Hepatocyte (in vitro differentiated cells): ENCODE measurements at regions not wholly inside any gene's neighbourhood (a gene's known extent, or its start where the extent isn't known, plus 50 kb on each side); places are given as distances from the start of the nearest gene placed in this dataset.

Experiments used
- DNase-seq: peaks from one replicate; pipeline ENCODE4 v3.0.0-alpha.2; 2016; ENCODE audit warnings: low spot score
- H2AFZ ChIP-seq: fragments of 200-600 bp; sonication (generic); 2 replicates; pipeline ENCODE4 v1.6.0; 2016; ENCODE audit warnings: antibody characterized with exemption, mild to moderate bottlenecking
- H3K27ac ChIP-seq: fragments of 200-600 bp; sonication (generic); 2 replicates; pipeline ENCODE4 v1.5.1; 2016; ENCODE audit warnings: mild to moderate bottlenecking
- H3K27me3 ChIP-seq: fragments of 200-600 bp; sonication (generic); 2 replicates; pipeline ENCODE4 v1.6.1; 2016
- H3K36me3 ChIP-seq: fragments of 200-600 bp; sonication (generic); replicated peaks from 2 replicates; pipeline ENCODE4 v1.5.1; 2016; ENCODE audit warnings: low read depth; ENCODE audit not compliant: insufficient read depth
- H3K4me1 ChIP-seq: fragments of 200-600 bp; sonication (generic); 2 replicates; pipeline ENCODE4 v1.5.1; 2016; ENCODE audit warnings: mild to moderate bottlenecking, moderate library complexity; ENCODE audit not compliant: insufficient read depth
- H3K4me2 ChIP-seq: fragments of 200-600 bp; sonication (generic); 2 replicates; pipeline ENCODE4 v1.6.0; 2016
- H3K4me3 ChIP-seq: fragments of 200-600 bp; sonication (generic); 2 replicates; pipeline ENCODE4 v1.5.1; 2016; ENCODE audit warnings: mild to moderate bottlenecking
- H3K79me2 ChIP-seq: fragments of 200-600 bp; sonication (generic); 2 replicates; pipeline ENCODE4 v1.6.0; 2017; ENCODE audit warnings: mild to moderate bottlenecking
- H3K9me2 ChIP-seq: fragments of 200-600 bp; sonication (generic); replicated peaks from 2 replicates; pipeline ENCODE4 v1.6.0; 2017; ENCODE audit warnings: mild to moderate bottlenecking; ENCODE audit not compliant: insufficient read depth
- H3K9me3 ChIP-seq: fragments of 200-600 bp; sonication (generic); 2 replicates; pipeline ENCODE4 v1.5.1; 2016; ENCODE audit warnings: low read depth, mild to moderate bottlenecking
- H4K20me1 ChIP-seq: fragments of 200-600 bp; sonication (generic); 2 replicates; pipeline ENCODE4 v1.6.0; 2016; ENCODE audit warnings: mild to moderate bottlenecking; ENCODE audit not compliant: insufficient read depth, poor library complexity, severe bottlenecking
- EZH2 ChIP-seq: fragments of 200-600 bp; sonication (generic); IDR thresholded peaks from 2 replicates; pipeline ENCODE4 v1.6.1; 2016; ENCODE audit warnings: antibody characterized with exemption, mild to moderate bottlenecking, borderline replicate concordance
- EZH2phosphoT487 ChIP-seq: fragments of 200-600 bp; sonication (generic); IDR thresholded peaks from one replicate; pipeline ENCODE4 v1.6.1; 2018; ENCODE audit warnings: antibody characterized with exemption, mild to moderate bottlenecking, low read depth, moderate library complexity; ENCODE audit not compliant: unreplicated experiment, severe bottlenecking
- WGBS: methylation state at CpG from one replicate; pipeline ENCODE4 v1.1.6; 2016; ENCODE audit warnings: low lambda C conversion rate; ENCODE audit errors: missing lambda C conversion rate; 5-methylcytosine and 5-hydroxymethylcytosine counted together
- TF ChIP-seq, protein P1 (sequence below): fragments of 200-600 bp; sonication (generic); IDR thresholded peaks from 2 replicates; pipeline ENCODE4 v1.5.1; 2016; ENCODE audit warnings: antibody characterized with exemption, mild to moderate bottlenecking; ENCODE audit not compliant: poor library complexity

DNA sequence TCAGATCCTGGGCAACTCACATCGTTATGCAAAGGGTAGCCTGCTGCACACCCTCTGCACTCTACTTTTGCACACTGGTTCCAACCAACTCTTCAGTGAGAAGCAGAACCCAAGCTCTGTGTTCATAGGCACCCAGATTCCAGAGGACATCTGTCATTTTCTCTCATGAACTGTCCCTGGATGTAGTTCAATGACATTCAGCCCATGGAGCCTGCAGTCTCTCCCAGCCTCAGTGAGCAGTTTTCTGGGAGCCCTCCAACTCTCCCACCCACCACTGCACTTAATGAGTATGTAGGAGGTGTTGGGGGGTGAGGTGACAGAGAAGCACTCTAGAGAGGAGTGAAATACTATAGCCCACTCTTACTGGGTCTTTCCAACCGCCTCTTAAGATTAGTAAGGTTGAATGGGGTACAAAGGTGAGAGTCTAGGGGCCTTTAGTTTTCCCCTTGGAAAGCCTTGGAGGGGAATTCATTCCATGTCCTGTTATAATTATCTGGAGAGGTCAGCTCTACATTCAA is 58.1 kb upstream of the APOBEC4 start:
- H4K20me1 ChIP-seq: no peaks in the 10 kb centered on the region
- no peaks in the 10 kb centered on the region for H3K9me2 ChIP-seq
- 95% methylated on average over 2 of the region's 2 CpGs for WGBS
- H3K27ac ChIP-seq: no peak overlapping the region
- no peak overlapping the region for H3K4me3 ChIP-seq
- no peaks in the 10 kb centered on the region for H3K27me3 ChIP-seq
- no peak overlapping the region for H2AFZ ChIP-seq
- no peaks in the 10 kb centered on the region for H3K36me3 ChIP-seq
- DNase-seq: no peak
- no peak overlapping the region for H3K4me2 ChIP-seq
- TF ChIP-seq, protein P1, sequence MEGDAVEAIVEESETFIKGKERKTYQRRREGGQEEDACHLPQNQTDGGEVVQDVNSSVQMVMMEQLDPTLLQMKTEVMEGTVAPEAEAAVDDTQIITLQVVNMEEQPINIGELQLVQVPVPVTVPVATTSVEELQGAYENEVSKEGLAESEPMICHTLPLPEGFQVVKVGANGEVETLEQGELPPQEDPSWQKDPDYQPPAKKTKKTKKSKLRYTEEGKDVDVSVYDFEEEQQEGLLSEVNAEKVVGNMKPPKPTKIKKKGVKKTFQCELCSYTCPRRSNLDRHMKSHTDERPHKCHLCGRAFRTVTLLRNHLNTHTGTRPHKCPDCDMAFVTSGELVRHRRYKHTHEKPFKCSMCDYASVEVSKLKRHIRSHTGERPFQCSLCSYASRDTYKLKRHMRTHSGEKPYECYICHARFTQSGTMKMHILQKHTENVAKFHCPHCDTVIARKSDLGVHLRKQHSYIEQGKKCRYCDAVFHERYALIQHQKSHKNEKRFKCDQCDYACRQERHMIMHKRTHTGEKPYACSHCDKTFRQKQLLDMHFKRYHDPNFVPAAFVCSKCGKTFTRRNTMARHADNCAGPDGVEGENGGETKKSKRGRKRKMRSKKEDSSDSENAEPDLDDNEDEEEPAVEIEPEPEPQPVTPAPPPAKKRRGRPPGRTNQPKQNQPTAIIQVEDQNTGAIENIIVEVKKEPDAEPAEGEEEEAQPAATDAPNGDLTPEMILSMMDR: no peak
- no peak for TF ChIP-seq EZH2
- no peak for TF ChIP-seq EZH2phosphoT487
- H3K4me1 ChIP-seq: peaks cover 12% of the 10 kb centered on the region
- no peaks in the 10 kb centered on the region for H3K9me3 ChIP-seq
- H3K79me2 ChIP-seq: no peaks in the 10 kb centered on the region

DNA sequence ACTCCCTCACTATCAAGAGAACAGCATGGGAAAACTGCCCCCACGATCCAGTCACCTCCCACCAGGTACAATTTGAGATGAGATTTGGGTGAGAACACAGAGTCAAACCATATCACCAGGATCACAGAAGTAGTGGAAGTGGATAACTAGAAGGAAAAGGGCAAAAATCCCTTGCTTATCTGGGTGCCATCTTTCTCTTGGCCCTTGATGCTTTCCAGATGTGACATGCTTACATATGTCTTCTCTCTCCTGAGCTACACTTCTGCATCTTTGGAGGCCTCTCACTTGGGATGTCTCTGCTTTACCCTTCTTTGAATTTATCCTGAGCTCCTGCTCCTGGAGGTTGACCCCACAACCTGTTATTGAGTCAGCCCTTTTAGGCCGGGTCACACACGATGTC is 57.6 kb upstream of the APOBEC4 start:
- H3K9me2 ChIP-seq: no peaks in the 10 kb centered on the region
- no peak overlapping the region for H2AFZ ChIP-seq
- H3K4me3 ChIP-seq: no peak overlapping the region
- H3K4me1 ChIP-seq: peaks cover 12% of the 10 kb centered on the region
- no peaks in the 10 kb centered on the region for H4K20me1 ChIP-seq
- H3K27me3 ChIP-seq: no peaks in the 10 kb centered on the region
- H3K79me2 ChIP-seq: no peaks in the 10 kb centered on the region
- no peak overlapping the region for H3K27ac ChIP-seq
- DNase-seq: no peak
- no peak overlapping the region for H3K4me2 ChIP-seq
- WGBS: 83% methylated on average over 3 of the region's 3 CpGs
- no peaks in the 10 kb centered on the region for H3K36me3 ChIP-seq
- no peaks in the 10 kb centered on the region for H3K9me3 ChIP-seq
- no peak for TF ChIP-seq EZH2phosphoT487
- TF ChIP-seq, protein P1: no peak
- TF ChIP-seq EZH2: no peak

DNA sequence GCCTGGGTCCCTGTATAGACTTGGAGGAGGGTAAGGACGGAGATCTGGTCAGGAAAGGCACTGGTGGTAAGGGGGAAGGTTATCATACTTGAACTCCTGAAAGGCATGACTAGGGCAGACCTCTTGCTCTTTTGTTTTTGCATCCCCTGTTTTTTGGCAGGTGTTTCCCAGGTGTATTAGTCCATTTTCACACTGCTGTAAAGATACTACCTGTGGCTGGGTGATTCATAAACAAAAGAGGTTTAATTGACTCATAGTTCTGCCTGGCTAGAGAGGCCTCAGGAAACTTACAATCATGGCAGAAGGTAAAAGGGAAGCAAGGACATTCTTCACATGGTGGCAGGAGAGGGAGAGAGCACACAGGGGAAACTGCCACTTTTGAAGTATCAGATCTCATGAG is 57.2 kb upstream of the APOBEC4 start:
- Histone ChIP-seq H3K9me3 (no peaks in the 10 kb centered on the region), H3K27me3 (no peaks in the 10 kb centered on the region), H3K4me2 (no peak overlapping the region), H3K4me3 (no peak overlapping the region), H4K20me1 (no peaks in the 10 kb centered on the region), H3K4me1 (peaks cover 12% of the 10 kb centered on the region), H3K36me3 (no peaks in the 10 kb centered on the region), H2AFZ (no peak overlapping the region), H3K27ac (no peak overlapping the region), H3K9me2 (no peaks in the 10 kb centered on the region), H3K79me2 (no peaks in the 10 kb centered on the region)
- DNase-seq: no peak
- WGBS: 91% methylated on average over 1 of the region's 1 CpG
- TF ChIP-seq, protein P1: no peak
- TF ChIP-seq EZH2 (no peak), EZH2phosphoT487 (no peak)

DNA sequence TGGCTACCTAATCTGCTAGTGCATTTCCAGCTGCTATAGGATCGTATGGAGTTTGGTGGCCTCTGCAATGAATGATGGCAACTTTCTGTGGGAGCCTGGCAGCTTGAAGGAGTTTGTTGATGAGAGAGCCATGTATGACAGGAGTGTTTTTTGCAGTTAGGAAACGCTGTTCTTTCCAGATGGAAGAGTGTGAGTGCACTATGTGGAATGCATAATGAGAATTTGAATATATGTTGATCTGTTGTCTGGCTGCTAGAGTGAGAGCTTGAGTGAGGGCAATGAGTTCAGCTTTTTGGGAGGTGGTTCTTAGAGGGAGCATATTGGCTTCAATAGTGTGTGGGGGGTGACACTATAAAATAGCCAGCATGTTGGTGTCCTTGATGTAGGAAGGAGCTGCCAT is 51.0 kb upstream of the APOBEC4 start:
- Histone ChIP-seq H3K4me2 (no peak overlapping the region), H3K79me2 (no peaks in the 10 kb centered on the region), H3K4me3 (no peak overlapping the region), H4K20me1 (no peaks in the 10 kb centered on the region), H3K4me1 (peaks cover 7% of the 10 kb centered on the region), H3K27me3 (no peaks in the 10 kb centered on the region), H3K9me2 (no peaks in the 10 kb centered on the region), H3K36me3 (no peaks in the 10 kb centered on the region), H2AFZ (no peak overlapping the region), H3K27ac (no peak overlapping the region), H3K9me3 (no peaks in the 10 kb centered on the region)
- WGBS: 97% methylated on average over 2 of the region's 2 CpGs
- no peak for DNase-seq
- TF ChIP-seq, protein P1: no peak
- TF ChIP-seq EZH2 (no peak), EZH2phosphoT487 (no peak)
